H9 (cell line): ENCODE measurements at regions not wholly inside any gene's neighbourhood (a gene's known extent, or its start where the extent isn't known, plus 50 kb on each side); places are given as distances from the start of the nearest gene placed in this dataset.

Source experiments
- DNase-seq: peaks from one replicate; pipeline ENCODE4 v3.0.0-alpha.2; 2017
- H2AFZ ChIP-seq: one replicate; pipeline ENCODE4 v1.6.1; 2013; ENCODE audit warnings: mild to moderate bottlenecking, low read length, control low read depth, moderate library complexity
- H2AK5ac ChIP-seq: 2 replicates; pipeline ENCODE4 v1.6.1; 2013; ENCODE audit warnings: low read length, control low read depth, mixed read lengths; ENCODE audit not compliant: insufficient read length
- H2BK120ac ChIP-seq: one replicate; pipeline ENCODE4 v1.6.1; 2013; ENCODE audit warnings: low read depth, mild to moderate bottlenecking, low read length, control low read depth, inconsistent platforms; ENCODE audit not compliant: poor library complexity, severe bottlenecking
- H2BK12ac ChIP-seq: 2 replicates; pipeline ENCODE4 v1.6.1; 2013; ENCODE audit warnings: low read length, control low read depth, mixed read lengths, low read depth; ENCODE audit not compliant: insufficient read length
- H2BK15ac ChIP-seq: 2 replicates; pipeline ENCODE4 v1.6.1; 2013; ENCODE audit warnings: low read depth, low read length, control low read depth
- H2BK20ac ChIP-seq: one replicate; pipeline ENCODE4 v1.6.1; 2013; ENCODE audit warnings: low read depth, mild to moderate bottlenecking, low read length, control low read depth, inconsistent platforms; ENCODE audit not compliant: poor library complexity, severe bottlenecking
- H2BK5ac ChIP-seq: 2 replicates; pipeline ENCODE4 v1.6.1; 2013; ENCODE audit warnings: low read length, control low read depth, mixed read lengths; ENCODE audit not compliant: insufficient read length
- H3K14ac ChIP-seq: 2 replicates; pipeline ENCODE4 v1.6.1; 2013; ENCODE audit warnings: low read length, control low read depth; ENCODE audit not compliant: insufficient read depth
- H3K18ac ChIP-seq: 2 replicates; pipeline ENCODE4 v1.6.1; 2013; ENCODE audit warnings: low read depth, mild to moderate bottlenecking, mixed read lengths, low read length, control low read depth; ENCODE audit not compliant: insufficient read length
- H3K23ac ChIP-seq: 2 replicates; pipeline ENCODE4 v1.6.1; 2013; ENCODE audit warnings: low read length, control low read depth, mixed read lengths, low read depth; ENCODE audit not compliant: insufficient read length
- H3K23me2 ChIP-seq: 2 replicates; pipeline ENCODE4 v1.6.1; 2013; ENCODE audit warnings: low read depth, mild to moderate bottlenecking, mixed read lengths, low read length, control low read depth; ENCODE audit not compliant: insufficient read length, poor library complexity, severe bottlenecking
- H3K27ac ChIP-seq: 2 replicates; pipeline ENCODE4 v1.5.1; 2013; ENCODE audit warnings: low read length, control low read depth, mixed read lengths, low read depth; ENCODE audit not compliant: insufficient read length
- H3K27me3 ChIP-seq: 2 replicates; pipeline ENCODE4 v1.6.1; 2013; ENCODE audit warnings: low read length, control low read depth, inconsistent platforms; ENCODE audit not compliant: insufficient read depth
- H3K4ac ChIP-seq: 2 replicates; pipeline ENCODE4 v1.6.1; 2013; ENCODE audit warnings: low read depth, mild to moderate bottlenecking, control low read depth, inconsistent platforms, low read length, moderate library complexity
- H3K4me1 ChIP-seq: 2 replicates; pipeline ENCODE4 v1.6.1; 2013; ENCODE audit warnings: low read length, control low read depth, inconsistent platforms; ENCODE audit not compliant: insufficient read depth
- H3K4me2 ChIP-seq: 2 replicates; pipeline ENCODE4 v1.6.1; 2013; ENCODE audit warnings: low read length, control low read depth, mixed read lengths; ENCODE audit not compliant: insufficient read length, insufficient read depth
- H3K56ac ChIP-seq: 2 replicates; pipeline ENCODE4 v1.6.1; 2013; ENCODE audit warnings: low read depth, mild to moderate bottlenecking, mixed read lengths, low read length, control low read depth; ENCODE audit not compliant: insufficient read length
- H3K79me1 ChIP-seq: 2 replicates; pipeline ENCODE4 v1.6.1; 2013; ENCODE audit warnings: low read depth, mild to moderate bottlenecking, moderate library complexity, low read length, control low read depth, inconsistent platforms; ENCODE audit not compliant: insufficient read depth, poor library complexity, severe bottlenecking
- H3K79me2 ChIP-seq: 2 replicates; pipeline ENCODE4 v1.6.1; 2013; ENCODE audit warnings: low read length, control low read depth, inconsistent platforms; ENCODE audit not compliant: insufficient read depth
- H3K9ac ChIP-seq: 2 replicates; pipeline ENCODE4 v1.6.1; 2013; ENCODE audit warnings: low read length, control low read depth, mixed read lengths; ENCODE audit not compliant: insufficient read length; ENCODE audit errors: extremely low read depth
- H3K9me3 ChIP-seq: one replicate; pipeline ENCODE4 v1.6.1; 2013; ENCODE audit warnings: low read depth, low read length, inconsistent platforms; ENCODE audit not compliant: control insufficient read depth
- H3T11ph ChIP-seq: one replicate; pipeline ENCODE4 v1.6.1; 2013; ENCODE audit warnings: mild to moderate bottlenecking, low read length, control low read depth, inconsistent platforms
- H4K20me1 ChIP-seq: one replicate; pipeline ENCODE4 v1.6.1; 2013; ENCODE audit not compliant: control insufficient read depth, insufficient read length, insufficient read depth
- H4K5ac ChIP-seq: 2 replicates; pipeline ENCODE4 v1.6.1; 2013; ENCODE audit warnings: low read depth, mild to moderate bottlenecking, mixed read lengths, low read length, control low read depth; ENCODE audit not compliant: insufficient read length
- H4K8ac ChIP-seq: replicated peaks from 2 replicates; pipeline ENCODE4 v1.6.1; 2013; ENCODE audit warnings: low read length, control low read depth, mixed read lengths, low read depth; ENCODE audit not compliant: insufficient read length
- H4K91ac ChIP-seq: 2 replicates; pipeline ENCODE4 v1.6.1; 2013; ENCODE audit warnings: low read depth, mild to moderate bottlenecking, moderate library complexity, mixed read lengths, low read length, control low read depth; ENCODE audit not compliant: insufficient read length
- H3K27ac Mint-ChIP-seq, 3 experiments: 2 replicates in 2 of 3; 3 replicates in 1 of 3; pipeline ENCODE4 v1.8.0; 2020 to 2021; ENCODE audit warnings: mixed read lengths in 3 of 3, mild to moderate bottlenecking in 1 of 3, moderate library complexity in 1 of 3
- H3K27me3 Mint-ChIP-seq: 2 replicates; pipeline ENCODE4 v1.8.0; 2021; ENCODE audit warnings: low read depth, mild to moderate bottlenecking, moderate library complexity, mixed read lengths
- H3K36me3 Mint-ChIP-seq, 3 experiments: 2 replicates in 2 of 3; 3 replicates in 1 of 3; pipeline ENCODE4 v1.8.0; 2020 to 2021; ENCODE audit warnings: low read depth in 3 of 3, mixed read lengths in 3 of 3; ENCODE audit not compliant: insufficient read depth in 1 of 3
- H3K4me1 Mint-ChIP-seq, 2 experiments: 2 replicates each; pipeline ENCODE4 v1.8.0; 2020; ENCODE audit warnings: mixed read lengths in 2 of 2
- H3K4me3 Mint-ChIP-seq, 2 experiments: 2 replicates in 1 of 2; 3 replicates in 1 of 2; pipeline ENCODE4 v1.8.0; 2020 to 2021; ENCODE audit warnings: mild to moderate bottlenecking in 2 of 2, mixed read lengths in 2 of 2, moderate library complexity in 1 of 2
- H3K9me3 Mint-ChIP-seq, 2 experiments: 2 replicates in 1 of 2; 3 replicates in 1 of 2; pipeline ENCODE4 v1.8.0; 2020; ENCODE audit warnings: mild to moderate bottlenecking in 2 of 2, mixed read lengths in 2 of 2, moderate library complexity in 1 of 2
- CTCF ChIP-seq: fragments of 200-600 bp; sonication (generic); conservative IDR thresholded peaks from 3 replicates; pipeline ENCODE4 v1.8.0; 2021; ENCODE audit warnings: antibody characterized with exemption, mild to moderate bottlenecking
- WGBS: extraction: QIAGEN DNeasy Blood & Tissue Kit; methylation state at CpG from one replicate; pipeline ENCODE4 v1.1.7; 2013; ENCODE audit warnings: missing lambda C conversion rate, low lambda C conversion rate, mixed read lengths; ENCODE audit not compliant: insufficient read length; ENCODE audit errors: extremely low coverage; 5-methylcytosine and 5-hydroxymethylcytosine counted together

- Histone ChIP-seq H4K91ac (no peak overlapping the region), H2BK12ac (no peak overlapping the region), H4K20me1 (no peaks in the 10 kb centered on the region), H4K5ac (no peak overlapping the region), H3K14ac (no peak overlapping the region), H3K4me2 (no peak overlapping the region), H3T11ph (no peak overlapping the region), H3K56ac (no peak overlapping the region), H3K18ac (no peak overlapping the region), H4K8ac (no peak overlapping the region), H2BK15ac (no peak overlapping the region), H3K4ac (no peak overlapping the region), H2BK120ac (no peak overlapping the region), H3K9ac (no peak overlapping the region), H2AK5ac (no peak overlapping the region), H3K23ac (no peak overlapping the region), H3K4me1 (peaks cover 5% of the 10 kb centered on the region; the same call in 1 of the 2 replicates), H3K79me2 (no peaks in the 10 kb centered on the region), H3K27me3 (no peaks in the 10 kb centered on the region), H2AFZ (no peak overlapping the region), H3K9me3 (no peaks in the 10 kb centered on the region), H3K79me1 (no peaks in the 10 kb centered on the region), H3K23me2 (no peaks in the 10 kb centered on the region), H3K27ac (no peak overlapping the region), H2BK5ac (no peak overlapping the region), H2BK20ac (no peak overlapping the region)
- peaks cover 0 to 6% (median 0%) of the 10 kb centered on the region in 3 experiments; a peak in 2 of 7 replicates for H3K36me3 Mint-ChIP-seq
- no peak overlapping the region for H3K4me3 Mint-ChIP-seq
- peaks cover 30 to 51% of the 10 kb centered on the region in 2 experiments for H3K4me1 Mint-ChIP-seq
- TF ChIP-seq CTCF: no peak
- no CpG with 5 or more reads among the region's 3 CpGs for WGBS
- H3K27me3 Mint-ChIP-seq: peaks cover 83% of the 10 kb centered on the region
- no peak overlapping the region; a peak in 2 of 7 replicates for H3K27ac Mint-ChIP-seq
- no peak for DNase-seq
- peaks cover 0 to 10% of the 10 kb centered on the region in 2 experiments; a peak in 3 of 5 replicates for H3K9me3 Mint-ChIP-seq
These were observed 179.2 kb downstream of the GIPC2 start for GRCh38 chr1:78224861-78225552.
